IMR-90 (cell line): ENCODE measurements at regions not wholly inside any gene's neighbourhood (a gene's known extent, or its start where the extent isn't known, plus 50 kb on each side); places are given as distances from the start of the nearest gene placed in this dataset.

Experiments used
- ATAC-seq: fragments of 200-7000 bp; cut with Tn5 transposase; 2 replicates; pipeline ENCODE4 v1.9.1; 2020; ENCODE audit warnings: low read depth, mild to moderate bottlenecking, moderate library complexity
- BruUV-seq: library from RNA; stranded (reverse); fragments of 400-500 nt; replicated peaks from 2 replicates; lab custom pipeline; 2021; lab: Mats Ljungman, UMichigan
- CTCF ChIA-PET: fragments of 300-600 bp; formaldehyde crosslinking; extraction: SDS; loops from one replicate; lab custom pipeline; 2021; ENCODE audit warnings: antibody characterized with exemption; lab: Yijun Ruan, JAX
- POLR2A ChIA-PET: fragments of 300-600 bp; sonication (Branson Sonifier 250); formaldehyde crosslinking; loops from one replicate; lab custom pipeline; 2022; ENCODE audit warnings: antibody characterized with exemption; ENCODE audit not compliant: unreplicated experiment; lab: Charles Lee
- DNase-seq: peaks from one replicate; pipeline ENCODE4 v3.0.0; 2013
- H2AFZ ChIP-seq: replicated peaks from 2 replicates; pipeline ENCODE3; 2013; ENCODE audit warnings: low read length, mild to moderate bottlenecking; ENCODE audit not compliant: poor library complexity
- H2AK5ac ChIP-seq: 2 replicates; pipeline ENCODE4 v1.6.1; 2013; ENCODE audit warnings: low read depth, low read length, inconsistent platforms
- H2AK9ac ChIP-seq: replicated peaks from 2 replicates; pipeline ENCODE3; 2013; ENCODE audit warnings: mild to moderate bottlenecking, low read depth, low read length, moderate library complexity; ENCODE audit not compliant: poor library complexity
- H2BK120ac ChIP-seq: 2 replicates; pipeline ENCODE4 v1.6.1; 2013; ENCODE audit warnings: low read depth, low read length, inconsistent platforms
- H2BK15ac ChIP-seq: 3 replicates; pipeline ENCODE4 v1.6.1; 2013; ENCODE audit warnings: low read depth, low read length, inconsistent platforms
- H2BK20ac ChIP-seq: 2 replicates; pipeline ENCODE4 v1.6.1; 2013; ENCODE audit warnings: low read depth, mild to moderate bottlenecking, inconsistent platforms, low read length, moderate library complexity
- H2BK5ac ChIP-seq: 2 replicates; pipeline ENCODE4 v1.6.1; 2013; ENCODE audit warnings: mild to moderate bottlenecking, low read depth, low read length, inconsistent platforms; ENCODE audit not compliant: poor library complexity, severe bottlenecking
- H3K14ac ChIP-seq: replicated peaks from 2 replicates; pipeline ENCODE4 v1.6.1; 2013; ENCODE audit warnings: low read depth, low read length, inconsistent platforms
- H3K18ac ChIP-seq: 2 replicates; pipeline ENCODE4 v1.6.1; 2013; ENCODE audit warnings: low read depth, low read length, control low read depth
- H3K23ac ChIP-seq: 2 replicates; pipeline ENCODE4 v1.6.1; 2013; ENCODE audit warnings: low read depth, low read length, inconsistent platforms
- H3K27ac ChIP-seq: 2 replicates; pipeline ENCODE4 v1.5.1; 2013; ENCODE audit warnings: mild to moderate bottlenecking, control low read depth, low read length; ENCODE audit not compliant: insufficient read depth
- H3K27me3 ChIP-seq: 2 replicates; pipeline ENCODE4 v1.6.1; 2013; ENCODE audit warnings: low read length; ENCODE audit not compliant: control insufficient read depth, insufficient read depth
- H3K36me3 ChIP-seq: 2 replicates; pipeline ENCODE4 v1.6.1; 2013; ENCODE audit warnings: low read length, mixed read lengths; ENCODE audit not compliant: control insufficient read depth, insufficient read depth
- H3K4ac ChIP-seq: 2 replicates; pipeline ENCODE4 v1.6.1; 2013; ENCODE audit warnings: low read depth, low read length, inconsistent platforms
- H3K4me1 ChIP-seq: 2 replicates; pipeline ENCODE4 v1.6.1; 2013; ENCODE audit warnings: low read length, mixed read lengths; ENCODE audit not compliant: control insufficient read depth, insufficient read depth
- H3K4me2 ChIP-seq: 2 replicates; pipeline ENCODE4 v1.6.1; 2013; ENCODE audit warnings: low read depth, mild to moderate bottlenecking, control low read depth, low read length, moderate library complexity
- H3K4me3 ChIP-seq: 2 replicates; pipeline ENCODE4 v1.5.1; 2013; ENCODE audit warnings: low read depth, mild to moderate bottlenecking, control low read depth, low read length, moderate library complexity; ENCODE audit not compliant: insufficient read depth
- H3K56ac ChIP-seq: 2 replicates; pipeline ENCODE4 v1.6.1; 2013; ENCODE audit warnings: low read length, inconsistent platforms; ENCODE audit not compliant: insufficient read depth; ENCODE audit errors: extremely low read depth
- H3K79me1 ChIP-seq, 2 experiments: 2 replicates each; pipeline ENCODE4 v1.6.1; 2013; ENCODE audit warnings: low read length in 2 of 2, inconsistent platforms in 1 of 2, low read depth in 1 of 2
- H3K9ac ChIP-seq: 2 replicates; pipeline ENCODE4 v1.6.1; 2013; ENCODE audit warnings: low read depth, low read length, control low read depth
- H3K9me1 ChIP-seq: 2 replicates; pipeline ENCODE4 v1.6.1; 2013; ENCODE audit warnings: low read length, inconsistent platforms; ENCODE audit not compliant: insufficient read depth
- H3K9me3 ChIP-seq: 2 replicates; pipeline ENCODE4 v1.6.1; 2013; ENCODE audit warnings: low read length; ENCODE audit not compliant: control insufficient read depth, insufficient read depth
- H4K20me1 ChIP-seq: 2 replicates; pipeline ENCODE4 v1.6.1; 2013; ENCODE audit warnings: low read length, inconsistent platforms; ENCODE audit not compliant: insufficient read depth
- H4K5ac ChIP-seq: 2 replicates; pipeline ENCODE4 v1.6.1; 2013; ENCODE audit warnings: mild to moderate bottlenecking, low read depth, low read length, control low read depth
- H4K8ac ChIP-seq, 2 experiments: 2 replicates each; pipeline ENCODE4 v1.6.1; 2013; ENCODE audit warnings: low read depth in 2 of 2, low read length in 2 of 2, control low read depth in 1 of 2, inconsistent platforms in 1 of 2
- H4K91ac ChIP-seq: 2 replicates; pipeline ENCODE4 v1.6.1; 2013; ENCODE audit warnings: low read depth, low read length, inconsistent platforms; ENCODE audit not compliant: insufficient read depth
- CTCF ChIP-seq: conservative IDR thresholded peaks from 2 replicates; pipeline ENCODE4 v1.5.1; 2012; ENCODE audit warnings: mild to moderate bottlenecking, low read depth, low read length, improper control_type of control experiment
- MAFK ChIP-seq: IDR thresholded peaks from 2 replicates; pipeline ENCODE4 v1.6.1; 2012; ENCODE audit warnings: low read depth, low read length, improper control_type of control experiment
- RFX5 ChIP-seq: IDR thresholded peaks from 2 replicates; pipeline ENCODE4 v1.8.0; 2012; ENCODE audit warnings: low read depth, mild to moderate bottlenecking, low read length, moderate library complexity
- WGBS, 2 experiments: methylation state at CpG; one replicate each; pipeline versions ENCODE4 v1.1.5 to v1.1.7; 2013; ENCODE audit warnings: missing lambda C conversion rate in 2 of 2; ENCODE audit not compliant: insufficient read length in 1 of 2; ENCODE audit errors: extremely low coverage in 2 of 2; 5-methylcytosine and 5-hydroxymethylcytosine counted together
- dilution Hi-C: fragments of 300-500 bp; cut with HindIII; formaldehyde crosslinking; loops from one replicate; pipeline ENCODE4 v1.14.3; 2018; ENCODE audit warnings: low sequenced_read_pairs; ENCODE audit not compliant: unreplicated experiment
- in situ Hi-C: fragments of 300-500 bp; cut with MboI; formaldehyde crosslinking; loops from 3 replicates; pipeline ENCODE4 v1.14.3; 2019; ENCODE audit warnings: low sequenced_read_pairs, inconsistent platforms, mixed read lengths
- intact Hi-C: fragments of 100-400 bp; cut with micrococcal nuclease; formaldehyde crosslinking; loops from 2 replicates; pipeline ENCODE4 v1.10.0; 2022

DNA sequence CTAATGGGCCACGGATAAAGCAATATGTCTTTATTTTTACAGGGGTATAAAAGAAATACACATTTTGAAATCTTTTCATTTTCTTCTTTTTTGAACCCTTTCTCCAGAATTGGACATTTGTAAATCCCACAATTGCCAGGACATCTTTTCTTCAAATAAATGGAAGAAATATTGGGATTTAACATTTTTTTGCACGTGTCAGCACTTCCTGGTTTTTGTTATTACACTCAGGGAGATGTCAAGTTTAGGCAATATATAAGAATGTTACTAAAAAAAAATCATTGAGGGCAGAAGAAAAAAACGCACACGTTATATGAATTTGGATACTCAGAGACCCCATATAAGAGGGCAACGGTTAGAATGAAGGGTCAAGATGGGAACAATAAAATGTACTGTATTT lies 78.3 kb upstream of the TMCO5A start:
- ChIA-PET POLR2A (no interaction called here), CTCF (no interaction called here)
- Histone ChIP-seq H3K36me3 (no peaks in the 10 kb centered on the region), H3K4ac (no peak overlapping the region), H3K23ac (no peak overlapping the region), H3K4me3 (no peak overlapping the region), H3K9ac (no peak overlapping the region), H3K9me1 (no peaks in the 10 kb centered on the region), H4K91ac (no peak overlapping the region), H3K79me1 (no peaks in the 10 kb centered on the region), H4K8ac (no peak overlapping the region), H3K27ac (no peak overlapping the region), H2AK5ac (no peak overlapping the region), H2BK5ac (no peak overlapping the region), H2BK120ac (no peak overlapping the region), H3K14ac (no peak overlapping the region), H2BK20ac (no peak overlapping the region), H2AFZ (no peak overlapping the region), H3K4me2 (no peak overlapping the region), H3K56ac (no peak overlapping the region), H3K27me3 (no peaks in the 10 kb centered on the region), H3K4me1 (no peaks in the 10 kb centered on the region), H3K9me3 (no peaks in the 10 kb centered on the region), H3K18ac (no peak overlapping the region), H2BK15ac (no peak overlapping the region), H4K5ac (no peak overlapping the region), H2AK9ac (no peak overlapping the region), H4K20me1 (no peaks in the 10 kb centered on the region)
- intact Hi-C loops (no loop called here), dilution Hi-C loops (no loop called here), in situ Hi-C loops (no loop called here)
- no peak for TF ChIP-seq CTCF
- TF ChIP-seq MAFK: peak; percentile 98
- no peak for TF ChIP-seq RFX5
- no CpG with 5 or more reads among the region's 5 CpGs for WGBS, 2 experiments
- no peak for ATAC-seq
- BruUV-seq: no TSS peak
- no peak for DNase-seq
